ENCODE measurements at regions not wholly inside any gene's neighbourhood (a gene's known extent, or its start where the extent isn't known, plus 50 kb on each side); places are given as distances from the start of the nearest gene placed in this dataset.

DNA sequence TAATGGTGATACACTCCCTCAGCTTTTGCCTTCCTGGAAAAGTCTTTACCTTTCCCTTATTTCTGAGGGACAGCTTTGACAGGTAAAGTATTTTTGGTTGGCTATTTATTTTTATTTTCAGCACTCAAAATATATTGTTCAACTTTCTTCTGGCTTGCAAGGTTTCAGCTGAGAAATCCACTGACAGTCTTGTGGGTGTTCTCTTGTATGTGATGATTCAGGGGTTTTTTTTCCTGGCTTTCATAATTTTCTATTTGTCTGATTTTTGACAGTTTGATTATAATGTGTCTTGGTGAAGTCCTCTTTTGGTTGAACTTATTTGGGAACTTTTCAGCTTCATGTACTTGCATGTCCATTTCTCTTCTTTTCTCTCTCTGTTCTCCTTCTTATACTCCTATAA lies 73.7 kb upstream of the OTOGL start:
- no peak overlapping the region for H3K4me2 ChIP-seq (ENCODE audit: extremely low read depth, insufficient read depth, low read length)
- H3K9ac ChIP-seq (ENCODE audit: insufficient read depth, low read length), result no peak overlapping the region
- H3K36me3 ChIP-seq (ENCODE audit: control insufficient read depth, insufficient read depth, low read length), result no peaks in the 10 kb centered on the region
- no peaks in the 10 kb centered on the region for H3K9me3 ChIP-seq (ENCODE audit: control insufficient read depth, insufficient read depth, low read depth, low read length)
- no peak overlapping the region for H3K4me3 ChIP-seq (replicated peaks in 1 of 4; ENCODE audit: control extremely low read depth in 1 of 4, insufficient read depth in 1 of 4, low read depth in 3 of 4, low read length in 4 of 4)
- H3K79me2 ChIP-seq (ENCODE audit: control insufficient read depth, insufficient read depth, low read length), result no peaks in the 10 kb centered on the region
- TF ChIP-seq, protein P1, sequence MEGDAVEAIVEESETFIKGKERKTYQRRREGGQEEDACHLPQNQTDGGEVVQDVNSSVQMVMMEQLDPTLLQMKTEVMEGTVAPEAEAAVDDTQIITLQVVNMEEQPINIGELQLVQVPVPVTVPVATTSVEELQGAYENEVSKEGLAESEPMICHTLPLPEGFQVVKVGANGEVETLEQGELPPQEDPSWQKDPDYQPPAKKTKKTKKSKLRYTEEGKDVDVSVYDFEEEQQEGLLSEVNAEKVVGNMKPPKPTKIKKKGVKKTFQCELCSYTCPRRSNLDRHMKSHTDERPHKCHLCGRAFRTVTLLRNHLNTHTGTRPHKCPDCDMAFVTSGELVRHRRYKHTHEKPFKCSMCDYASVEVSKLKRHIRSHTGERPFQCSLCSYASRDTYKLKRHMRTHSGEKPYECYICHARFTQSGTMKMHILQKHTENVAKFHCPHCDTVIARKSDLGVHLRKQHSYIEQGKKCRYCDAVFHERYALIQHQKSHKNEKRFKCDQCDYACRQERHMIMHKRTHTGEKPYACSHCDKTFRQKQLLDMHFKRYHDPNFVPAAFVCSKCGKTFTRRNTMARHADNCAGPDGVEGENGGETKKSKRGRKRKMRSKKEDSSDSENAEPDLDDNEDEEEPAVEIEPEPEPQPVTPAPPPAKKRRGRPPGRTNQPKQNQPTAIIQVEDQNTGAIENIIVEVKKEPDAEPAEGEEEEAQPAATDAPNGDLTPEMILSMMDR (conservative IDR thresholded peaks at IDR 0.05 in 1 of 2, IDR thresholded peaks at IDR 0.05 in 1 of 2; ENCODE audit: low read depth in 1 of 2, low read length in 2 of 2), result no peak
- TF ChIP-seq EZH2 (IDR thresholded peaks at IDR 0.05; ENCODE audit: low read length, missing control alignments), result no peak
- H3K27me3 ChIP-seq (ENCODE audit: control insufficient read depth, insufficient read depth, low read length), result no peaks in the 10 kb centered on the region
- H4K20me1 ChIP-seq (ENCODE audit: control insufficient read depth, extremely low read depth, insufficient read depth, low read length), result no peaks in the 10 kb centered on the region
- H3K27ac ChIP-seq (ENCODE audit: insufficient read depth, low read length), result no peak overlapping the region
- DNase-seq (ENCODE audit: low read depth in 2 of 2), result no peak
- H2AFZ ChIP-seq (ENCODE audit: low read length), result no peak overlapping the region
- no peaks in the 10 kb centered on the region for H3K4me1 ChIP-seq (ENCODE audit: control insufficient read depth, extremely low read depth, insufficient read depth, low read length)

DNA sequence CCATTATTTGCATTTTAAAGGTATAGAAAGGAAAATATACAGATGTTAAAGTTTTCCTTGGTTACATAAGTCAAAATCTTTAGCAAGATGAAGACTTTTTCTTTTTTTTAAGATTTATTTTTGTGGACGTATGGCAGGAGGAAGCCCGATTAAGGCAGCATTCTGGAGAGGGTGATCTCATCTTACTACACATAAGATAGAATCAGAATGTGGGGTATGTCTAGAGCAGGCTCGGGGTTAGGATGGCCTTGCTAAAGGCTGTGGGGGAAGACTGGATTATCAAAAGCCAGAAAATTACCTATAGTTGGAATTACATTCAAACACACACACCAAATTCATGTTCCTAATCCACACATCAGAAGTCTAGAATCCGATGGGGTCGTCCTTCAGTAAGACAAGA lies 79.6 kb upstream of the OTOGL start:
- no peaks in the 10 kb centered on the region for H3K27me3 ChIP-seq (ENCODE audit: control insufficient read depth, insufficient read depth, low read length)
- H4K20me1 ChIP-seq (ENCODE audit: control insufficient read depth, extremely low read depth, insufficient read depth, low read length), result no peaks in the 10 kb centered on the region
- no peak for TF ChIP-seq EZH2 (IDR thresholded peaks at IDR 0.05; ENCODE audit: low read length, missing control alignments)
- TF ChIP-seq, protein P1 (conservative IDR thresholded peaks at IDR 0.05 in 1 of 2, IDR thresholded peaks at IDR 0.05 in 1 of 2; ENCODE audit: low read depth in 1 of 2, low read length in 2 of 2), result no peak
- no peaks in the 10 kb centered on the region for H3K36me3 ChIP-seq (ENCODE audit: control insufficient read depth, insufficient read depth, low read length)
- no peaks in the 10 kb centered on the region for H3K9me3 ChIP-seq (ENCODE audit: control insufficient read depth, insufficient read depth, low read depth, low read length)
- no peak overlapping the region for H2AFZ ChIP-seq (ENCODE audit: low read length)
- no peak overlapping the region for H3K9ac ChIP-seq (ENCODE audit: insufficient read depth, low read length)
- no peak for DNase-seq (ENCODE audit: low read depth in 2 of 2)
- no peak overlapping the region for H3K4me3 ChIP-seq (replicated peaks in 1 of 4; ENCODE audit: control extremely low read depth in 1 of 4, insufficient read depth in 1 of 4, low read depth in 3 of 4, low read length in 4 of 4)
- H3K4me1 ChIP-seq (ENCODE audit: control insufficient read depth, extremely low read depth, insufficient read depth, low read length), result peaks cover 2% of the 10 kb centered on the region
- H3K4me2 ChIP-seq (ENCODE audit: extremely low read depth, insufficient read depth, low read length), result no peak overlapping the region
- H3K27ac ChIP-seq (ENCODE audit: insufficient read depth, low read length), result no peak overlapping the region
- no peaks in the 10 kb centered on the region for H3K79me2 ChIP-seq (ENCODE audit: control insufficient read depth, insufficient read depth, low read length)

DNA sequence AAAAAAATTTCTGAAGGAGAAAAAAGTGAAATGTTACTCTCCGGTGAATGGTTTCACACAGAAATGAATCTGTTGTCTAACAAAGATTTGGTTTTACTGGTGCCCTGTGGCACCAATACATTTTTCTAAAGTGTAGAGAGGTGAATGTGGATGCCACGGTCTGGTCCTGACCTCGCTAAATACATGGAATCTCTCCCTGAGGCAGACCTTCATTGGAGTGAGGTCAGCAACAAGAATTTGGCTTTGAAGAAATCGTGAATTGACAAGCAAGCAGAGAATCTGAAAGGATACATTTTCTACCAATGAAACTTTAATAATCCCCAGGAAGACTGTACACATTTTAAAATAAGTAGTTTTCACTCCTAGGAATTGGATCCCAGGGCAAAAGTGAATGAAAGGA lies 81.2 kb upstream of the OTOGL start:
- Histone ChIP-seq H3K4me3 (replicated peaks in 1 of 4; ENCODE audit: control extremely low read depth in 1 of 4, insufficient read depth in 1 of 4, low read depth in 3 of 4, low read length in 4 of 4) (no peak overlapping the region), H3K27ac (ENCODE audit: insufficient read depth, low read length) (no peak overlapping the region), H2AFZ (ENCODE audit: low read length) (peak overlapping the region; percentile 57), H3K4me1 (ENCODE audit: control insufficient read depth, extremely low read depth, insufficient read depth, low read length) (peaks cover 2% of the 10 kb centered on the region), H3K4me2 (ENCODE audit: extremely low read depth, insufficient read depth, low read length) (no peak overlapping the region), H3K9ac (ENCODE audit: insufficient read depth, low read length) (no peak overlapping the region), H3K79me2 (ENCODE audit: control insufficient read depth, insufficient read depth, low read length) (no peaks in the 10 kb centered on the region), H4K20me1 (ENCODE audit: control insufficient read depth, extremely low read depth, insufficient read depth, low read length) (no peaks in the 10 kb centered on the region), H3K27me3 (ENCODE audit: control insufficient read depth, insufficient read depth, low read length) (no peaks in the 10 kb centered on the region), H3K36me3 (ENCODE audit: control insufficient read depth, insufficient read depth, low read length) (no peaks in the 10 kb centered on the region), H3K9me3 (ENCODE audit: control insufficient read depth, insufficient read depth, low read depth, low read length) (no peaks in the 10 kb centered on the region)
- no peak for TF ChIP-seq EZH2 (IDR thresholded peaks at IDR 0.05; ENCODE audit: low read length, missing control alignments)
- TF ChIP-seq, protein P1 (conservative IDR thresholded peaks at IDR 0.05 in 1 of 2, IDR thresholded peaks at IDR 0.05 in 1 of 2; ENCODE audit: low read depth in 1 of 2, low read length in 2 of 2), result no peak
- DNase-seq (ENCODE audit: low read depth in 2 of 2), result no peak

Measured in fibroblast of lung (primary cell).